ENCODE measurements at regions not wholly inside any gene's neighbourhood (a gene's known extent, or its start where the extent isn't known, plus 50 kb on each side); places are given as distances from the start of the nearest gene placed in this dataset.

- FAIRE-seq (no peak), DNase-seq (ENCODE audit: extremely low spot score, insufficient read length, low read depth) (no peak)
These were observed 84.5 kb upstream of the GPR26 start for GRCh38 chr10:123581656-123582055.

GRCh38 chr10:123582084-123582989 is 83.8 kb upstream of the GPR26 start:
- DNase-seq (ENCODE audit: extremely low spot score, insufficient read length, low read depth) (peak; percentile 60), FAIRE-seq (peak; percentile 91)

- FAIRE-seq (peak; percentile 64), DNase-seq (ENCODE audit: extremely low spot score, insufficient read length, low read depth) (peak; percentile 32)
These were observed 82.3 kb upstream of the GPR26 start for GRCh38 chr10:123583639-123584418.

- FAIRE-seq (no peak), DNase-seq (ENCODE audit: extremely low spot score, insufficient read length, low read depth) (no peak)
These were observed 81.8 kb upstream of the GPR26 start for GRCh38 chr10:123584419-123584775.

GRCh38 chr10:123585477-123586445 is 80.4 kb upstream of the GPR26 start:
- FAIRE-seq (no peak), DNase-seq (ENCODE audit: extremely low spot score, insufficient read length, low read depth) (no peak)

- FAIRE-seq (no peak), DNase-seq (ENCODE audit: extremely low spot score, insufficient read length, low read depth) (no peak)
These were observed 79.0 kb upstream of the GPR26 start for GRCh38 chr10:123587110-123587509.

GRCh38 chr10:123588386-123588914 is 77.7 kb upstream of the GPR26 start:
- DNase-seq (ENCODE audit: extremely low spot score, insufficient read length, low read depth) (no peak), FAIRE-seq (no peak)

GRCh38 chr10:123595661-123596060 is 70.5 kb upstream of the GPR26 start:
- no peak for FAIRE-seq

GRCh38 chr10:123597676-123598075 is 68.5 kb upstream of the GPR26 start:
- DNase-seq (ENCODE audit: extremely low spot score, insufficient read length, low read depth) (no peak), FAIRE-seq (no peak)

More at GRCh38 chr10:123595661-123596060, 70.5 kb upstream of the GPR26 start:
- no peak for DNase-seq (ENCODE audit: extremely low spot score, insufficient read length, low read depth)

- FAIRE-seq (no peak), DNase-seq (ENCODE audit: extremely low spot score, insufficient read length, low read depth) (no peak)
These were observed 66.7 kb upstream of the GPR26 start for GRCh38 chr10:123599366-123599849.

- FAIRE-seq = no peak
- DNase-seq (ENCODE audit: extremely low spot score, insufficient read length, low read depth) = no peak
These were observed 66.0 kb upstream of the GPR26 start for GRCh38 chr10:123600177-123600576.

- FAIRE-seq = no peak
These were observed 63.0 kb upstream of the GPR26 start for GRCh38 chr10:123603130-123603529.

GRCh38 chr10:123604506-123604905 is 61.6 kb upstream of the GPR26 start:
- no peak for FAIRE-seq
- DNase-seq (ENCODE audit: extremely low spot score, insufficient read length, low read depth) = no peak

More at GRCh38 chr10:123603130-123603529, 63.0 kb upstream of the GPR26 start:
- DNase-seq (ENCODE audit: extremely low spot score, insufficient read length, low read depth) = no peak

- no peak for DNase-seq (ENCODE audit: extremely low spot score, insufficient read length, low read depth)
- no peak for FAIRE-seq
These were observed 60.1 kb upstream of the GPR26 start for GRCh38 chr10:123606006-123606405.

- FAIRE-seq = no peak
- no peak for DNase-seq (ENCODE audit: extremely low spot score, insufficient read length, low read depth)
These were observed 59.2 kb upstream of the GPR26 start for GRCh38 chr10:123606955-123607354.

GRCh38 chr10:123607386-123607785 is 58.8 kb upstream of the GPR26 start:
- FAIRE-seq (no peak), DNase-seq (ENCODE audit: extremely low spot score, insufficient read length, low read depth) (no peak)

- no peak for FAIRE-seq
- DNase-seq (ENCODE audit: extremely low spot score, insufficient read length, low read depth) = no peak
These were observed 58.1 kb upstream of the GPR26 start for GRCh38 chr10:123608047-123608446.

GRCh38 chr10:123611243-123611642 is 54.9 kb upstream of the GPR26 start:
- DNase-seq (ENCODE audit: extremely low spot score, insufficient read length, low read depth) (no peak), FAIRE-seq (no peak)

- FAIRE-seq (no peak), DNase-seq (ENCODE audit: extremely low spot score, insufficient read length, low read depth) (no peak)
These were observed 54.3 kb upstream of the GPR26 start for GRCh38 chr10:123611876-123612275.

Data from GM18507 (cell line).